ENCODE measurements at regions not wholly inside any gene's neighbourhood (a gene's known extent, or its start where the extent isn't known, plus 50 kb on each side); places are given as distances from the start of the nearest gene placed in this dataset.

DNA sequence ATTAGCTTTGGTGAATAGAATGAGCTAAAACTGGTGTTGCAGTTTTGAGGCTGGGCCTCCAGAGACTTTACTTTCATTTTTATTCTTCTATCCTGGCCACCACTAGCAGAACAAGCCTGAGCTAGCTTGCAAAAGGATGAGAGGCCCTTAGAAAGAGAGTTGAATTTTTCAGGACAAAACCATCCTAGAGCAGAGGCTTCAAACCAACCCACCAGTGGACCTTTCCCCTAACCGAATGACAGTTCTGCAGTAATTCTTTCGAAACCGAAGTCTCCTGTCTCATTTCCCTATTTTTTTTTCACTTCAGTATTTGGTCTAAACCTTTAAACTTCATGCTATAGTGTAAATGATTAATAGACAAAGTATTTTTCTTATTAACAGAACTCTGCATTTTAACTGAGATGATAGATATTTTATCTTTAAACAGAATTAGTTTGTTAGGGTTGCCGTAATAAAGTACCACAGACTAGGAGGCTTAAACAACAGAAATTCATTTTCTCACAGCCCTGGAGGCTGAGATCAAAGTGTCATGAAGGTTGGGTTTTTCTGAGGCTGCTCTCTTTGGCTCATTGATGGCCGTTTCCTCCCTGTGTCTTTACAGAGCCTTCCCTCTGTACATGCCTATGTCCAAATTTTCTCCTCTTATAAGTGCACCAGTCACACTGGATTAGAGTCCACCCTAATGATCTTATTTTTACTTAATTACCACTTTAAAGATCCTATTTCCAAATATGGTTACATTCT, 80.6 kb upstream of the PAK5 start:
- no peak for DNase-seq

GRCh38 chr20:9918348-9918747, 79.5 kb upstream of the PAK5 start:
- no peak for DNase-seq

- no peak for DNase-seq
These were observed 77.9 kb upstream of the PAK5 start for GRCh38 chr20:9916761-9917160.

- DNase-seq, result peak; percentile 50
These were observed 74.1 kb upstream of the PAK5 start for GRCh38 chr20:9912858-9913434.

- no peak for DNase-seq
These were observed 73.4 kb upstream of the PAK5 start for GRCh38 chr20:9912290-9912689.

DNA sequence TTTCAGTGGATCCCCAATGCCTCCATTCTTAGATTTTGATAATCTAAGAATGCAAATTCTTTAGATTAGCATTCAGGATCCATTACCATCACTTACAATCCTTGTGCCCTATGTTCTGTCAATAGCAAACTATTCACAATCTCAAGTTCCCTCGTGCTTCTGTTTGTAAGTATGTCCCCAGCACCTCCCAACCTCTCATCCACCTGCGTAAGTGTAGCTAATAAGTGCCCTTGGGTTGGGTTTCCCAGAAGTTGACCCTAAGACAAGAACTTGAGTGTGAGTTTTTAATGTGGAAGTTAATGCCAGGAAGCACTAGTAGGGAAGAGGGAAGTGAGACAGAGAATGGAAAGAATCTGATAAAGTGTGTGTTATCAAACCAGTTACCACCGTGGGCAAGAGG, 72.6 kb upstream of the PAK5 start:
- no peak for DNase-seq

DNA sequence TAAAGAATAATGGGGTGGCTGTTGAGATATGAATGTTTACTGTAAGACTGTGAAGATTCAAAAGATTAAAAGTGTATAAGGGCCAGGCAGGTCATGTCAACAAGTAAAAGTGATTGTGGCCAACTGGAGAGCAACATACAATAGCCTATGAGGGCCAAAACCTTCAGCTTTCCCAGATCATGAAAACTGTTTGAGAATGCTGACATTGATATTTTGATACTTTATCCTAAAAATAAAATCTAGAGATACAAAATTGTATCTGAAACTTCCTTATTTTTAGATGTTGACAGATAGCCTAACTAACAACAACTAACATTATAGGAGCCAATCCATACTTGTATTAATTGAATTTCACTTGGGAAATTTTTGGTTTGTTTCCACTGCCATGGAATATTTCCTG, 70.3 kb upstream of the PAK5 start:
- DNase-seq, result no peak

- DNase-seq, result no peak
These were observed 64.3 kb upstream of the PAK5 start for GRCh38 chr20:9903048-9903655.

- no peak for DNase-seq
These were observed 50.5 kb upstream of the PAK5 start for GRCh38 chr20:9889270-9889981.

All from right hindlimb (tissue), 1 donor.